ENCODE measurements at regions not wholly inside any gene's neighbourhood (a gene's known extent, or its start where the extent isn't known, plus 50 kb on each side); places are given as distances from the start of the nearest gene placed in this dataset.

- no peak for TF ChIP-seq HDAC6 (IDR thresholded peaks at IDR 0.05; ENCODE audit: unreplicated experiment)
- TF ChIP-seq FOXM1 (IDR thresholded peaks at IDR 0.05; ENCODE audit: low read depth, low read length) = no peak
- no peak for TF ChIP-seq CTCF (IDR thresholded peaks at IDR 0.05 in 2 of 3, conservative IDR thresholded peaks at IDR 0.05 in 1 of 3; ENCODE audit: control insufficient read depth in 2 of 3, extremely low read depth in 1 of 3, insufficient read depth in 1 of 3, low read depth in 3 of 3, low read length in 3 of 3)
- TF ChIP-seq BCL11A (IDR thresholded peaks at IDR 0.05; ENCODE audit: low read depth, low read length) = no peak
- no peak for TF ChIP-seq TARDBP (IDR thresholded peaks at IDR 0.05; ENCODE audit: borderline replicate concordance)
- TF ChIP-seq EP300 (IDR thresholded peaks at IDR 0.05; ENCODE audit: borderline replicate concordance in 1 of 2, control insufficient read depth in 1 of 2, low read depth in 2 of 2, low read length in 2 of 2) = no peak
- no peak for TF ChIP-seq IRF3 (IDR thresholded peaks at IDR 0.05)
- TF ChIP-seq YY1 (IDR thresholded peaks at IDR 0.05; ENCODE audit: low read depth, low read length) = no peak
- TF ChIP-seq POLR2AphosphoS2 (IDR thresholded peaks at IDR 0.05; ENCODE audit: low read depth, low read length) = no peak
- TF ChIP-seq MXI1 (IDR thresholded peaks at IDR 0.05; ENCODE audit: low read depth, low read length) = no peak
- no peak for TF ChIP-seq HCFC1 (IDR thresholded peaks at IDR 0.05; ENCODE audit: low read length)
- TF ChIP-seq TAF1 (IDR thresholded peaks at IDR 0.05; ENCODE audit: borderline replicate concordance, low read depth, low read length) = no peak
- TF ChIP-seq CUX1 (IDR thresholded peaks at IDR 0.05; ENCODE audit: insufficient replicate concordance, low read depth, low read length) = no peak
These were observed 84.7 kb upstream of the HIVEP3 start for GRCh38 chr1:42003433-42003832.

Data from GM12878 (cell line).